ENCODE measurements at regions not wholly inside any gene's neighbourhood (a gene's known extent, or its start where the extent isn't known, plus 50 kb on each side); places are given as distances from the start of the nearest gene placed in this dataset.

DNA sequence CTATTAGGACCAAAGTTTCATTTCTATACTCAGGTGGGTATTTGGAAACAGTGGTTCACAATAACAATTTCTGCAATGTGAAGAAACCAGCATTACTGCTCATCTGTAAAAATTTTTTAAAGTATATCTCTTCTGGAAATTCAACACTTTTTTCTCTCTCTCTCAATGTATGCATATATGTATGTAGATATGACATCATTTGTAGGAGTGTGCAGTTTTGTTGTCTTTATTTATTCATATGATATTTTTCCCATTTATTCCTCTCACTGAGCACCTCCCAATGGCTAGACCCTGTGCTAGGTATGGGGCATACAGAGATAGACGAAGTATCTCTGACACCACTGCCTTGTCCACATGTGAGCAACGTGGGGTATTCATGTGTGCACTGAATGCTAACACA, 58.3 kb downstream of the RDH14 start:
- Histone ChIP-seq H3K4me3 (replicated peaks in 1 of 3; ENCODE audit: insufficient read depth in 1 of 3, low read depth in 1 of 3, low read length in 3 of 3) (no peak overlapping the region), H3K79me2 (ENCODE audit: control insufficient read depth, insufficient read depth, low read length) (no peaks in the 10 kb centered on the region), H3K27ac (ENCODE audit: insufficient read depth, low read depth, low read length) (no peak overlapping the region), H3K9me3 (replicated peaks; ENCODE audit: control insufficient read depth, insufficient read depth, low read length) (no peaks in the 10 kb centered on the region), H3K36me3 (ENCODE audit: control insufficient read depth in 2 of 2, extremely low read depth in 1 of 2, insufficient read depth in 2 of 2, low read length in 2 of 2) (no peaks in the 10 kb centered on the region), H2AFZ (ENCODE audit: low read depth, low read length) (no peak overlapping the region), H3K9me1 (replicated peaks; ENCODE audit: control insufficient read depth, extremely low read depth, insufficient read depth, low read length) (no peaks in the 10 kb centered on the region), H3K27me3 (ENCODE audit: control insufficient read depth in 2 of 2, insufficient read depth in 2 of 2, low read length in 2 of 2) (no peaks in the 10 kb centered on the region), H3K9ac (replicated peaks; ENCODE audit: extremely low read depth, insufficient read depth, low read length) (no peak overlapping the region), H3K4me1 (ENCODE audit: control insufficient read depth, extremely low read depth, insufficient read depth, low read length) (no peaks in the 10 kb centered on the region), H3K4me2 (ENCODE audit: insufficient read depth, low read length) (no peak overlapping the region), H4K20me1 (replicated peaks; ENCODE audit: control insufficient read depth, extremely low read depth, insufficient read depth, low read length) (no peaks in the 10 kb centered on the region)
- TF ChIP-seq POLR2AphosphoS5 (IDR thresholded peaks at IDR 0.05; ENCODE audit: insufficient read depth, low read depth, low read length), result no peak
- no peak for DNase-seq (ENCODE audit: low read depth, low spot score)
- BruUV-seq (replicated peaks), result no TSS peak
- dilution Hi-C loops (cut with MboI; ENCODE audit: extremely low pct_ligation_motif_present, low sequenced_read_pairs) (no loop called here), intact Hi-C loops (cut with micrococcal nuclease) (no loop called here)
- POLR2A ChIA-PET, result no interaction called here
- CTCF ChIA-PET, result no interaction called here
- FAIRE-seq, result no peak

DNA sequence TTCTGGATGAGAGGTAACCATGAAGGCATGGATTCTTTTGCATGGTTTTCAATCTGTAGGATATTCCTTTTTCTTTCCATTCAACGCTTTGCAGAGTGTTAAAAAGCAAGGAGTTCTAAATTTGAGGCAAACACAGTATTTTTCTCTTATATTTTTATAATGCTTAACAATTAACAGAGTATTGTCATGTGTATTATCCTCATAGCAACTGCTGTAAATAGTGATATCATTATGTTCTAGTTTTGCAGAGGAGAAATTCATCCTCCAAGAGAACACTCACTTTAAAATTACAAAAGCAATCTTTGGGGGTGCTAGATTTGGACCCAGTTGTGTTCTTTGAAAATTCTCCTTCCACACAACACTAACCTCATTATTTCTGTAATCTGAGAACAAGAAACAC, 58.7 kb downstream of the RDH14 start:
- H4K20me1 ChIP-seq (replicated peaks; ENCODE audit: control insufficient read depth, extremely low read depth, insufficient read depth, low read length), result no peaks in the 10 kb centered on the region
- no peak for DNase-seq (ENCODE audit: low read depth, low spot score)
- no peak overlapping the region for H3K27ac ChIP-seq (ENCODE audit: insufficient read depth, low read depth, low read length)
- H3K27me3 ChIP-seq (ENCODE audit: control insufficient read depth in 2 of 2, insufficient read depth in 2 of 2, low read length in 2 of 2), result no peaks in the 10 kb centered on the region
- H2AFZ ChIP-seq (ENCODE audit: low read depth, low read length), result no peak overlapping the region
- no peak overlapping the region for H3K9ac ChIP-seq (replicated peaks; ENCODE audit: extremely low read depth, insufficient read depth, low read length)
- H3K9me3 ChIP-seq (replicated peaks; ENCODE audit: control insufficient read depth, insufficient read depth, low read length), result no peaks in the 10 kb centered on the region
- POLR2A ChIA-PET, result no interaction called here
- TF ChIP-seq POLR2A (IDR thresholded peaks at IDR 0.05; ENCODE audit: low read depth, low read length), result no peak
- no peak for FAIRE-seq
- no peak overlapping the region for H3K4me3 ChIP-seq (replicated peaks in 1 of 3; ENCODE audit: insufficient read depth in 1 of 3, low read depth in 1 of 3, low read length in 3 of 3)
- H3K36me3 ChIP-seq (ENCODE audit: control insufficient read depth in 2 of 2, extremely low read depth in 1 of 2, insufficient read depth in 2 of 2, low read length in 2 of 2), result no peaks in the 10 kb centered on the region
- BruUV-seq (replicated peaks), result no TSS peak
- CTCF ChIA-PET, result no interaction called here
- no peaks in the 10 kb centered on the region for H3K4me1 ChIP-seq (ENCODE audit: control insufficient read depth, extremely low read depth, insufficient read depth, low read length)
- no peaks in the 10 kb centered on the region for H3K79me2 ChIP-seq (ENCODE audit: control insufficient read depth, insufficient read depth, low read length)
- dilution Hi-C loops (cut with MboI; ENCODE audit: extremely low pct_ligation_motif_present, low sequenced_read_pairs) (no loop called here), intact Hi-C loops (cut with micrococcal nuclease) (no loop called here)
- H3K4me2 ChIP-seq (ENCODE audit: insufficient read depth, low read length), result no peak overlapping the region
- no peaks in the 10 kb centered on the region for H3K9me1 ChIP-seq (replicated peaks; ENCODE audit: control insufficient read depth, extremely low read depth, insufficient read depth, low read length)

DNA sequence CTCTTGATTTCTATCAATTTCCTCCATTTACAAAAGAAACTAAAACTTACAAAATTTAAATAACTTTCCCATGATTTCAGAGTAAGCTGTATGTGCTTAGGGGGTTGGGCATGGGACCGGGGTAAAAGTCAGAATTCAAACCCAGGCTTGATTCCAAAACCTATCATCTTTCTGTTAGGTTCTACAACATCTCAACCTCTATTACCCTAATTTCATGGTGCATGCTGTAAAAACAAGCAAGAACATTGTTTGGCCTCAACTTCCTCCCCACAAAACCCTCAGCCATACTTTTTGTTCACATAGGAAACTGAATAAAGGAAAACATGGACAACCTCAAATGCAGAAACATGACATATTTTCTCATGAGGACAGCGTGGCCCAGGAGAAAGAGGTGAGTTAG, 59.3 kb downstream of the RDH14 start:
- H3K9me1 ChIP-seq (replicated peaks; ENCODE audit: control insufficient read depth, extremely low read depth, insufficient read depth, low read length), result no peaks in the 10 kb centered on the region
- TF ChIP-seq, protein P1, sequence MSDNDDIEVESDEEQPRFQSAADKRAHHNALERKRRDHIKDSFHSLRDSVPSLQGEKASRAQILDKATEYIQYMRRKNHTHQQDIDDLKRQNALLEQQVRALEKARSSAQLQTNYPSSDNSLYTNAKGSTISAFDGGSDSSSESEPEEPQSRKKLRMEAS (IDR thresholded peaks at IDR 0.05; ENCODE audit: insufficient read depth, insufficient read length), result no peak
- TF ChIP-seq JUN (IDR thresholded peaks at IDR 0.05; ENCODE audit: borderline replicate concordance, insufficient read depth, insufficient read length, low read depth) (no peak), POLR2A (IDR thresholded peaks at IDR 0.05; ENCODE audit: low read depth, low read length) (no peak), EZH2 (IDR thresholded peaks at IDR 0.05; ENCODE audit: borderline replicate concordance, low read depth, low read length, severe bottlenecking) (no peak), POLR2AphosphoS5 (IDR thresholded peaks at IDR 0.05; ENCODE audit: insufficient read depth, low read depth, low read length) (no peak), MYC (IDR thresholded peaks at IDR 0.05; ENCODE audit: low read depth, low read length) (no peak), FOS (IDR thresholded peaks at IDR 0.05; ENCODE audit: borderline replicate concordance, insufficient read depth, low read length) (no peak), GATA2 (IDR thresholded peaks at IDR 0.05; ENCODE audit: insufficient read depth, insufficient read length, low read depth, low read length) (no peak)
- TF ChIP-seq, protein P2, sequence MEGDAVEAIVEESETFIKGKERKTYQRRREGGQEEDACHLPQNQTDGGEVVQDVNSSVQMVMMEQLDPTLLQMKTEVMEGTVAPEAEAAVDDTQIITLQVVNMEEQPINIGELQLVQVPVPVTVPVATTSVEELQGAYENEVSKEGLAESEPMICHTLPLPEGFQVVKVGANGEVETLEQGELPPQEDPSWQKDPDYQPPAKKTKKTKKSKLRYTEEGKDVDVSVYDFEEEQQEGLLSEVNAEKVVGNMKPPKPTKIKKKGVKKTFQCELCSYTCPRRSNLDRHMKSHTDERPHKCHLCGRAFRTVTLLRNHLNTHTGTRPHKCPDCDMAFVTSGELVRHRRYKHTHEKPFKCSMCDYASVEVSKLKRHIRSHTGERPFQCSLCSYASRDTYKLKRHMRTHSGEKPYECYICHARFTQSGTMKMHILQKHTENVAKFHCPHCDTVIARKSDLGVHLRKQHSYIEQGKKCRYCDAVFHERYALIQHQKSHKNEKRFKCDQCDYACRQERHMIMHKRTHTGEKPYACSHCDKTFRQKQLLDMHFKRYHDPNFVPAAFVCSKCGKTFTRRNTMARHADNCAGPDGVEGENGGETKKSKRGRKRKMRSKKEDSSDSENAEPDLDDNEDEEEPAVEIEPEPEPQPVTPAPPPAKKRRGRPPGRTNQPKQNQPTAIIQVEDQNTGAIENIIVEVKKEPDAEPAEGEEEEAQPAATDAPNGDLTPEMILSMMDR (IDR thresholded peaks at IDR 0.05; ENCODE audit: extremely low read depth in 1 of 2, insufficient read depth in 1 of 2, low read depth in 1 of 2, low read length in 2 of 2), result no peak
- H3K9ac ChIP-seq (replicated peaks; ENCODE audit: extremely low read depth, insufficient read depth, low read length), result no peak overlapping the region
- H4K20me1 ChIP-seq (replicated peaks; ENCODE audit: control insufficient read depth, extremely low read depth, insufficient read depth, low read length), result no peaks in the 10 kb centered on the region
- dilution Hi-C loops (cut with MboI; ENCODE audit: extremely low pct_ligation_motif_present, low sequenced_read_pairs), result no loop called here
- CTCF ChIA-PET, result no interaction called here
- intact Hi-C loops (cut with micrococcal nuclease), result no loop called here
- no peaks in the 10 kb centered on the region for H3K36me3 ChIP-seq (ENCODE audit: control insufficient read depth in 2 of 2, extremely low read depth in 1 of 2, insufficient read depth in 2 of 2, low read length in 2 of 2)
- POLR2A ChIA-PET, result no interaction called here
- FAIRE-seq, result no peak
- no peaks in the 10 kb centered on the region for H3K4me1 ChIP-seq (ENCODE audit: control insufficient read depth, extremely low read depth, insufficient read depth, low read length)
- no peak overlapping the region for H3K4me3 ChIP-seq (replicated peaks in 1 of 3; ENCODE audit: insufficient read depth in 1 of 3, low read depth in 1 of 3, low read length in 3 of 3)
- no peak overlapping the region for H3K4me2 ChIP-seq (ENCODE audit: insufficient read depth, low read length)
- no peaks in the 10 kb centered on the region for H3K9me3 ChIP-seq (replicated peaks; ENCODE audit: control insufficient read depth, insufficient read depth, low read length)
- no peaks in the 10 kb centered on the region for H3K27me3 ChIP-seq (ENCODE audit: control insufficient read depth in 2 of 2, insufficient read depth in 2 of 2, low read length in 2 of 2)
- no peak for DNase-seq (ENCODE audit: low read depth, low spot score)
- no peaks in the 10 kb centered on the region for H3K79me2 ChIP-seq (ENCODE audit: control insufficient read depth, insufficient read depth, low read length)
- no TSS peak for BruUV-seq (replicated peaks)
- no peak overlapping the region for H2AFZ ChIP-seq (ENCODE audit: low read depth, low read length)
- no peak overlapping the region for H3K27ac ChIP-seq (ENCODE audit: insufficient read depth, low read depth, low read length)

All from endothelial cell of umbilical vein (primary cell).